Activated T-cell treated with anti-CD3 and anti-CD28 coated beads for 1 hour (primary cell): ENCODE measurements at regions not wholly inside any gene's neighbourhood (a gene's known extent, or its start where the extent isn't known, plus 50 kb on each side); places are given as distances from the start of the nearest gene placed in this dataset.

ENCODE experiments used
- DNase-seq: peaks from one replicate; pipeline ENCODE4 v3.0.0-alpha.2; 2020; ENCODE audit warnings: low read depth

GRCh38 chr6:8733879-8734278 is 298.5 kb upstream of the SLC35B3 start:
- no peak for DNase-seq

GRCh38 chr6:8731874-8732273 is 296.5 kb upstream of the SLC35B3 start:
- DNase-seq = no peak

GRCh38 chr6:8710668-8711431 is 275.5 kb upstream of the SLC35B3 start:
- no peak for DNase-seq

GRCh38 chr6:8707956-8708772 is 272.8 kb upstream of the SLC35B3 start:
- no peak for DNase-seq

GRCh38 chr6:8707369-8707768 is 272.0 kb upstream of the SLC35B3 start:
- DNase-seq = no peak

- no peak for DNase-seq
These were observed 270.2 kb upstream of the SLC35B3 start for GRCh38 chr6:8705435-8706020.

GRCh38 chr6:8703059-8703458 is 267.7 kb upstream of the SLC35B3 start:
- DNase-seq = no peak

- no peak for DNase-seq
These were observed 253.5 kb upstream of the SLC35B3 start for GRCh38 chr6:8688821-8689220.

- DNase-seq = no peak
These were observed 250.7 kb upstream of the SLC35B3 start for GRCh38 chr6:8686077-8686476.

GRCh38 chr6:8683204-8683603 is 247.9 kb upstream of the SLC35B3 start:
- no peak for DNase-seq

- no peak for DNase-seq
These were observed 244.5 kb upstream of the SLC35B3 start for GRCh38 chr6:8679823-8680222.

GRCh38 chr6:8678466-8678865 is 243.1 kb upstream of the SLC35B3 start:
- no peak for DNase-seq

- no peak for DNase-seq
These were observed 238.8 kb upstream of the SLC35B3 start for GRCh38 chr6:8674126-8674525.

- no peak for DNase-seq
These were observed 237.5 kb upstream of the SLC35B3 start for GRCh38 chr6:8672882-8673281.

- no peak for DNase-seq
These were observed 235.4 kb upstream of the SLC35B3 start for GRCh38 chr6:8670792-8671191.

- DNase-seq = no peak
These were observed 229.4 kb upstream of the SLC35B3 start for GRCh38 chr6:8664700-8665099.

GRCh38 chr6:8664070-8664469 is 228.7 kb upstream of the SLC35B3 start:
- DNase-seq = no peak

- no peak for DNase-seq
These were observed 224.3 kb upstream of the SLC35B3 start for GRCh38 chr6:8659404-8660189.

GRCh38 chr6:8658416-8658815 is 223.1 kb upstream of the SLC35B3 start:
- DNase-seq = no peak

GRCh38 chr6:8657522-8657921 is 222.2 kb upstream of the SLC35B3 start:
- no peak for DNase-seq

- DNase-seq = no peak
These were observed 220.5 kb upstream of the SLC35B3 start for GRCh38 chr6:8655670-8656454.
